ENCODE measurements at regions not wholly inside any gene's neighbourhood (a gene's known extent, or its start where the extent isn't known, plus 50 kb on each side); places are given as distances from the start of the nearest gene placed in this dataset.
"Not testable (repeated sequence)": the region's sequence is repeated elsewhere in the genome, so short reads cannot be mapped to it uniquely, and the experiment has no call there.

- peak; percentile 64 for DNase-seq (ENCODE audit: low spot score)
- peak; percentile 66 for TF ChIP-seq CTCF (IDR thresholded peaks at IDR 0.05; ENCODE audit: extremely low read depth, insufficient read depth, missing control alignments)
- in situ Hi-C loops (cut with MboI; ENCODE audit: low pct_unique_long_range_greater_than_20kb, low sequenced_read_pairs, unreplicated experiment): no loop called here
Measured at GRCh38 chr7:106542550-106543220, 118.3 kb downstream of the CCDC71L start.

GRCh38 chr7:106538638-106539037 lies 122.3 kb downstream of the CCDC71L start:
- in situ Hi-C loops (cut with MboI; ENCODE audit: low pct_unique_long_range_greater_than_20kb, low sequenced_read_pairs, unreplicated experiment): no loop called here
- TF ChIP-seq CTCF (IDR thresholded peaks at IDR 0.05; ENCODE audit: extremely low read depth, insufficient read depth, missing control alignments): no peak
- no peak for DNase-seq (ENCODE audit: low spot score)

- no peak for DNase-seq (ENCODE audit: low spot score)
- in situ Hi-C loops (cut with MboI; ENCODE audit: low pct_unique_long_range_greater_than_20kb, low sequenced_read_pairs, unreplicated experiment): no loop called here
- no peak for TF ChIP-seq CTCF (IDR thresholded peaks at IDR 0.05; ENCODE audit: extremely low read depth, insufficient read depth, missing control alignments)
Measured at GRCh38 chr7:106537119-106537518, 123.8 kb downstream of the CCDC71L start.

- no peak for DNase-seq (ENCODE audit: low spot score)
- in situ Hi-C loops (cut with MboI; ENCODE audit: low pct_unique_long_range_greater_than_20kb, low sequenced_read_pairs, unreplicated experiment): no loop called here
- TF ChIP-seq CTCF (IDR thresholded peaks at IDR 0.05; ENCODE audit: extremely low read depth, insufficient read depth, missing control alignments): no peak
Measured at GRCh38 chr7:106536079-106536478, 124.9 kb downstream of the CCDC71L start.

GRCh38 chr7:106535234-106535932 lies 125.6 kb downstream of the CCDC71L start:
- in situ Hi-C loops (cut with MboI; ENCODE audit: low pct_unique_long_range_greater_than_20kb, low sequenced_read_pairs, unreplicated experiment): no loop called here
- no peak for TF ChIP-seq CTCF (IDR thresholded peaks at IDR 0.05; ENCODE audit: extremely low read depth, insufficient read depth, missing control alignments)
- DNase-seq (ENCODE audit: low spot score): no peak

GRCh38 chr7:106534271-106534846 lies 126.6 kb downstream of the CCDC71L start:
- DNase-seq (ENCODE audit: low spot score): no peak

GRCh38 chr7:106530183-106530582 lies 130.8 kb downstream of the CCDC71L start:
- in situ Hi-C loops (cut with MboI; ENCODE audit: low pct_unique_long_range_greater_than_20kb, low sequenced_read_pairs, unreplicated experiment); DNase-seq (ENCODE audit: low spot score): not testable (repeated sequence)

More at GRCh38 chr7:106534271-106534846, 126.6 kb downstream of the CCDC71L start:
- TF ChIP-seq CTCF (IDR thresholded peaks at IDR 0.05; ENCODE audit: extremely low read depth, insufficient read depth, missing control alignments): no peak
- in situ Hi-C loops (cut with MboI; ENCODE audit: low pct_unique_long_range_greater_than_20kb, low sequenced_read_pairs, unreplicated experiment): no loop called here

GRCh38 chr7:106526617-106527016 lies 134.3 kb downstream of the CCDC71L start:
- DNase-seq (ENCODE audit: low spot score); in situ Hi-C loops (cut with MboI; ENCODE audit: low pct_unique_long_range_greater_than_20kb, low sequenced_read_pairs, unreplicated experiment): not testable (repeated sequence)
